ENCODE measurements at regions not wholly inside any gene's neighbourhood (a gene's known extent, or its start where the extent isn't known, plus 50 kb on each side); places are given as distances from the start of the nearest gene placed in this dataset.

DNA sequence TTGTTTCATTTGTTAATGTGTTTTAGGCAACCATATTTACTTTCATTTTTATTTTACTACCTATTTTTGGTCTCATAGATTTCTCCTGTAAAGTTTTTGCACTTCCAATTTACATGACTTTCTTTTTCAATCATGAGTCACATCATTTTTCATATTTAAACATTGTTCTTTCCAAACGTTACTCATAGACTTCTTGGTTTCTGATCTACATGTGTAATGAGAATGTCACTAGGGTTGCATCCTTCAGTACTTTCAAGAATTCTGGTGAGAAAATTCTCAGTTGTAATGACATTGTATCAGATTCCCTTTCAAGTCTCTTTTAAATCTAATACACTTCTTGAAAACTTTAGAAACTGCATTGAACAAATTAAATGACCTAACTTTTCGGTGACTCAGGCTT lies 991.7 kb downstream of the EFNB2 start:
- TF ChIP-seq EZH2 (IDR thresholded peaks at IDR 0.05; ENCODE audit: insufficient read depth, poor library complexity, severe bottlenecking) (no peak), EZH2phosphoT487 (IDR thresholded peaks at IDR 0.05; ENCODE audit: insufficient read depth, low read depth) (no peak)
